ENCODE measurements at regions not wholly inside any gene's neighbourhood (a gene's known extent, or its start where the extent isn't known, plus 50 kb on each side); places are given as distances from the start of the nearest gene placed in this dataset.
A peak's percentile ranks its signal among the peaks of the same experiment; 100 is the strongest.

DNA sequence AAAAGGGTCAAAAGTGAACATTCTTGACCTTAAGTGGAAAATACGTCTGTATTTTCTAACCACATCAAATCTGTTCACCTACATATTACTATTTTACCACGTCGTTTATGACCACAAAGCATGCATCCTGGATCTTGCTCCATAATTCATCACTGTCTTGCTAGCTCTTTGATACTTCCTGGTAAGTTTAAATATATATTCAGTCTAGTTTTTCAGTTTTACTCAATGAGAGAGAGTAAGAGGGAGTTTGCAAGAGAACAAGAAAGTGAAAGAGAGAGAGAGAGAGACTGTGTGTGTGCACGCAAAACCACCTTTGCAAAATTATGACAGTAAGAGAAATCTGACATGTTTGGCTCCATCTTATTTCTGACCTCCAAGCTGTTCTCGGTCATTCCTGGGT lies 173.7 kb upstream of the GALNTL6 start:
- DNase-seq (ENCODE audit: extremely low read depth, low read depth): no peak

- no peak for DNase-seq (ENCODE audit: extremely low read depth, low read depth)
Observed at GRCh38 chr4:171636606-171637005, 176.6 kb upstream of the GALNTL6 start.

- peak; percentile 25 for DNase-seq (ENCODE audit: extremely low read depth, low read depth)
Observed at GRCh38 chr4:171629737-171630136, 183.5 kb upstream of the GALNTL6 start.

- DNase-seq (ENCODE audit: extremely low read depth, low read depth): no peak
Observed at GRCh38 chr4:171629182-171629581, 184.0 kb upstream of the GALNTL6 start.

- DNase-seq (ENCODE audit: extremely low read depth, low read depth): no peak
Observed at GRCh38 chr4:171626554-171626953, 186.7 kb upstream of the GALNTL6 start.

- no peak for DNase-seq (ENCODE audit: extremely low read depth, low read depth)
Observed at GRCh38 chr4:171622729-171623128, 190.5 kb upstream of the GALNTL6 start.

DNA sequence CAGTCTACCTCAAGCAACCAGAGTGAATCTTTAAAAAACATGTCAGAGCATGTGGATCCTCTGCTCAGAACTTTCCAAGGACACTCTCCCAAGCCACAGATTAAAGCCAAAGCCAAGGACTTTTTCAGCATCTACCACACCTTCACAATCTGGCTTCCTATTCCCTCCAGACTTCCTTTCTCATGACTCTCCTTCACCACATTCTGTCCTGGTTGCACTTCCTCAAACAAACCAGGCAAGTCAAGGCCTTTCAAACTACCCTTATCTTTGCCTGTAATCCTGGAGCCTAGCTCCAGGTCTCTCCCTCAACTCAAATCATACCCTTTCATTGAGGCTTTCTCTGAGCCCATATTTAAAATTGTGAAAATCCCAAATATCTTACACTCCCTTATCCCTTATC lies 191.6 kb upstream of the GALNTL6 start:
- no peak for DNase-seq (ENCODE audit: extremely low read depth, low read depth)

- no peak for DNase-seq (ENCODE audit: extremely low read depth, low read depth)
Observed at GRCh38 chr4:171612907-171613306, 200.3 kb upstream of the GALNTL6 start.

GRCh38 chr4:171602638-171603355 lies 210.4 kb upstream of the GALNTL6 start:
- DNase-seq (ENCODE audit: extremely low read depth, low read depth): no peak

DNA sequence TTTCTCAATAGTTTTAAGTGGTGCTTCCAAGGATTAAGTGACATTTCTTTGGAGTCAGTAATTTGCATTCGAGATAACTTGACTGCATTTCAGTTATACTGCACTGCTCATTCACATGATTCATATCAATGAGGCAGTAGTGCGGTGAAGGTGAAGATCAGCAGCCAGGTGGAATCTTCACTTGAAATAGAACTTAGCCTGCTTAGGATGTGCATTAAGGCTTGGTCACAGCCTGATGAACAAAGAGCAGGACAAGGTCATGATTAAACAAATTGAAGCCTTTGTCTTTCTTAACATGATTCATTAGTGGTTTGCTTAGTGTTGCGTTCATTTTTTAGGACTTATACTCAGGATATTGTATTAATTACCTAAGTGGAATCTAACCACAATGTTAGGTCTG lies 212.1 kb upstream of the GALNTL6 start:
- no peak for DNase-seq (ENCODE audit: extremely low read depth, low read depth)

DNA sequence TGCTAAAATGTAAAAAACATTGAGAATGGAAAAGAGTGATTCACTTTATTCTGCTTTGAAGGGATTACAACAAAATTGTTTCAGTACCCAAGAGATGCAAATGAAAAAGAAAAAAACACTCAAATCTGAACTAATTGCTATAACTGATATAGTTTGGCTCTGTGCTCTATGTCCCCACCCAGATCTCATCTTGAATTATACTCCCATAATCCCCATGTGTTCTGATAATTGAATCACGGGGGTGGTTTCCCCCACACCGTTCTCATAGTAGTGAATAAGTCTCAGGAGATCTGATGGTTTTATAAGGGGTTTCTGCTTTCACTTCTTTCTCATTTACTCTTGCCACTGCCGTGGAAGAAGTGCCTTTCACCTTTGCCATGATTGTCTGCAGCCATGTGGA lies 213.6 kb upstream of the GALNTL6 start:
- no peak for DNase-seq (ENCODE audit: extremely low read depth, low read depth)

DNA sequence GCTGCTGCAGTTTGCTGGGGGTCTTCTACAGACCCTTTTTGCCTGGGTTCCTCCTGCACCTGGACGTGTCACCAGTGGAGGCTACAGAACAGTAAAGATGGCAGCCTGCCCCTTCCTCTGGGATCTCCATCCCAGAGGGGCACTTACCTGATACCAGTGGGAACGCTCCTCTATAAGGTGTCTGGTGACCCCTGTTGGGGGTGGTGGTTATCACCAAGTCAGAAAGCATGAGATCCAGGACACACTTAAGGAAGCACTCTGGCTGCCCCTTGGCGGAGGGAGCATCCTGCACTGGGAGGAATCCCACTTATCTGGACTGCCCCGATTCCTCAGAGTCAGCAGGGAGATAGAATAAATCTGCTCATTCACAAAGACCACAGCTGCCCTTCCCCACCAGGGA lies 218.9 kb upstream of the GALNTL6 start:
- no peak for DNase-seq (ENCODE audit: extremely low read depth, low read depth)

- DNase-seq (ENCODE audit: extremely low read depth, low read depth): no peak
Observed at GRCh38 chr4:171590716-171591115, 222.5 kb upstream of the GALNTL6 start.

DNA sequence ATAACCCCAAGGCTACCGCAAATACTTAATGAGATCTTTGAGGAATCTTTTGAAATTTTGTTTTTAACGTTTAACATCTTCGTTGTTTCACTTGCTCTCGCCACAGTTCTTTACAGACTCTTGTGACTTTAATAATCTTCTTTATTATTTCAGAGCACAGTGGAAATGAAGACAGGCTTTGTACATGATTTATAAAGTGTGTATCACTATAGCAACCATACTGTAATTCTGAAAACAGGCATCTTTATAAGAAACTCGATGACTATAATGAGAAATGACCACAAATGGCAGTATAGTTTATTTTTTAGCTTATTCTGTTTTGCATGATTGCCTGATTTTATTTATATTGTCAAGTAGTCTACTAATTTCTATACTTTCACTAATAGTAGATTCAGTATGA lies 224.4 kb upstream of the GALNTL6 start:
- DNase-seq (ENCODE audit: extremely low read depth, low read depth): no peak

DNA sequence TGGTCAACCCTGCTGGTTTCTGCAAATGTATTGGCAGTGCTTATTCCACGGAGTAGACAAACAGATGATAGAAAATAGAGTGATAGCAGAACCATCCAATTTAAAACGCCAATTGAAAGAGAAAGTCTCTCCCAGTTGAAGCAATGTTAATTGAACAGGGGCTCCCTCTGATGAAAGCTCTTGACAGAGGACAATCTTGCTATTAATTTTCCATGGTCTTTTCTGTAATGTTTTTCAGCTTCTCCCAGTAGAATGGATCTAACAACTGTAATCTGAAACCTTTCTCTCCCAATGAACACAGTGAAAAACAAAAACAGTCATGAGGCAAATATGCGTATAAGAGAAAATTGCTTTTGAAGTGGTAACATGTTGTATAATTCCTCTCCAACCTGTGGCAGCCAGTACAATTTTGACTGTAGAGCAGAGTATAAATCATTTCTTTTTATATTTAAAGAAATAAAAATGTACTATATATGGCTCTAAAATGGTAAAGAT lies 225.1 kb upstream of the GALNTL6 start:
- DNase-seq (ENCODE audit: extremely low read depth, low read depth): no peak

DNA sequence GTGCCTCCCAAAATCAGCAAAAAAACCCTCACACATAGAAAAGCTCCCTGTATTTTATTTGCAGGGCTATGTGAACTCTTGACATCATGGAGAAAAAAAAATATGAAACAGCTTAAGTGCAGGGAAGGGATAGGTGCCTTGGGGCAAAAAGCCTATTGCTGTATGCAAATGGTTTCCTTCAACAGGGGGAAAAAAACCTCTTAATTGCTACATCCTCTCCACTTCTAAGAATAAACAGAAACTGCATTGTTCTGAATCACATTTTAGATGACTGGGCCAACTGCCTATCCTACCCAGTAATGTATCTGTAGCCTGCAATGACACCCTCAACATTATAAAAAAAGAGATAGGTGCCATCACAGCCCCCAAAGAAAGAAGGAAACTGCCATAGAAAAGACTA lies 229.4 kb upstream of the GALNTL6 start:
- DNase-seq (ENCODE audit: extremely low read depth, low read depth): no peak

DNA sequence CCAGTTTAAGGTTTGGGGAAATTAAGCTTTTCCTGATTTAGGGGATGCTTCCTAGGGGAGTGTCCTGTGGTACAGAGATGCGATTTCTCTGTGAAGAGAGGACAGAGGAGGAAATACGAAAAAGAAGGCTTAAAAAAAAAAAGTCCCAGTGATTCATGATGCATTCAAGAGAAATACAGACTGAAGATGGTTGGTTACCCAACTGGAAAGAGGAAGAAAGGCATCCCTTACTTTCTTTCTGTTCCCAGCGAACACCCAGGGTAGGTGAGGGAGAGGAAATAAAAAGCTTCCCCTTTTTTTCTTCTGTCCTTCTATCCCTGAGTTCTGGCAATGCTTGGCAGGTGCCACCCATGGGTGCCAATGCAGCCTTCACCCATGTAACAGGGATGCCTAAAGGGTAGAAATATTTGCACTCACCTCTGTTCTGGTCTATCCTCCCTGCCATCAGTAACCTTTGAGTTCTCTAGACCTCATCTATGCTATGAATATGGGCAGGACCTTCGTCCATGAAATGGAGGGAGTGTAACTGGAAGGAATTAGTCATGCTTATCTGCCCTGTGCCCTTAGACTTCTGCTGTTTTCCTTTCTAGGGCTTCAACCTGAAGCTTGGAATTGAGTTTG lies 230.1 kb upstream of the GALNTL6 start:
- no peak for DNase-seq (ENCODE audit: extremely low read depth, low read depth)

GRCh38 chr4:171573181-171573580 lies 240.0 kb upstream of the GALNTL6 start:
- no peak for DNase-seq (ENCODE audit: extremely low read depth, low read depth)

DNA sequence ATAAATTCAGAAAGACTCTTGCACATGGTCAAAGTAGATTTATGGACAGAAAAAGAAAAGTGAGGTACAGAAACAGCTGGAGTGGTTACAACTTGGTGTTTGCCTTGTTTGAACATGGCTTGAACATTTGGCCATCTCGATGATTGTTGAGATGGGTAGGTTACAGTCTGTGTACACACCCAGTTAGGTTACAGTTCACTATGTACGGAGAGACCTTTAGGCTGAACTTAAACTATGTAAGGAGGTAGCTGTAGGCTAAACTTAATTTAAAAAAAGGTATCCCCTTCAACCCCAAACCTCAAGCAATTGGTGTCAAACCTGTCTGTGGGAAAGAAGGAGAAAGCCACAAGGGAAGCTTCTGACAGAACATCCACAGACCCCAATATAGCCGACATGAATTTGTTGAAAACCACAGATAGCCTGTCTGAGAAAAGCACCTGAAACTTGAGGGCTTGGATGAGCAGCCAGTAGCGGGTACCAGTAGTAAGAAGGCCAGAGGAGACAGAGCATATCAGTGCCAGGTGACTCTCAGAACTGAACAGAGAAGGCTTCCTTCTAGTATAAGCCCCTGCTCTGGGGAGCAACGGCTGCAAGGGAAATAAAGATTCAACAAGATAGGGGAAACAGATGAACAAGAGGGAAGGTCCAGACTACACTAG lies 247.9 kb upstream of the GALNTL6 start:
- DNase-seq (ENCODE audit: extremely low read depth, low read depth): no peak

GRCh38 chr4:171561419-171561818 lies 251.8 kb upstream of the GALNTL6 start:
- no peak for DNase-seq (ENCODE audit: extremely low read depth, low read depth)

GRCh38 chr4:171553961-171554360 lies 259.2 kb upstream of the GALNTL6 start:
- DNase-seq (ENCODE audit: extremely low read depth, low read depth): no peak

GRCh38 chr4:171542640-171543039 lies 270.6 kb upstream of the GALNTL6 start:
- DNase-seq (ENCODE audit: extremely low read depth, low read depth): no peak

Measured in NCI-H460 (cell line).